HFFc6 (cell line): ENCODE measurements at regions not wholly inside any gene's neighbourhood (a gene's known extent, or its start where the extent isn't known, plus 50 kb on each side); places are given as distances from the start of the nearest gene placed in this dataset.

Source experiments
- DNase-seq: peaks from one replicate; pipeline ENCODE4 v3.0.0-alpha.2; 2018
- H3K27ac Mint-ChIP-seq: 2 replicates; pipeline ENCODE4 v1.8.0; 2020; ENCODE audit warnings: mild to moderate bottlenecking, mixed read lengths
- H3K27me3 Mint-ChIP-seq: 2 replicates; pipeline ENCODE4 v1.8.0; 2021; ENCODE audit warnings: mild to moderate bottlenecking, moderate library complexity, mixed read lengths; ENCODE audit not compliant: insufficient read depth
- H3K36me3 Mint-ChIP-seq: 2 replicates; pipeline ENCODE4 v1.8.0; 2021; ENCODE audit warnings: low read depth, mixed read lengths
- H3K4me1 Mint-ChIP-seq: 2 replicates; pipeline ENCODE4 v1.8.0; 2020; ENCODE audit warnings: low read depth, mixed read lengths
- H3K4me3 Mint-ChIP-seq: 2 replicates; pipeline ENCODE4 v1.8.0; 2020; ENCODE audit warnings: mild to moderate bottlenecking, moderate library complexity, mixed read lengths
- H3K9me3 Mint-ChIP-seq: 2 replicates; pipeline ENCODE4 v1.8.0; 2020; ENCODE audit warnings: mild to moderate bottlenecking, mixed read lengths
- CTCF ChIP-seq: fragments of 200-600 bp; sonication (generic); IDR thresholded peaks from 2 replicates; pipeline ENCODE4 v1.5.0; 2021; ENCODE audit warnings: antibody characterized with exemption, mild to moderate bottlenecking

- Mint-ChIP-seq H3K27ac (no peak overlapping the region), H3K9me3 (peaks cover 15% of the 10 kb centered on the region; the same call in 1 of the 2 replicates), H3K4me3 (no peak overlapping the region), H3K27me3 (no peaks in the 10 kb centered on the region), H3K36me3 (no peaks in the 10 kb centered on the region), H3K4me1 (no peaks in the 10 kb centered on the region)
- no peak for TF ChIP-seq CTCF
- DNase-seq: no peak
Measured at GRCh38 chr13:57491318-57491717, 140.2 kb upstream of the PCDH17 start.

GRCh38 chr13:57507752-57508463 is 123.6 kb upstream of the PCDH17 start:
- DNase-seq: no peak
- Mint-ChIP-seq H3K36me3 (no peaks in the 10 kb centered on the region), H3K4me3 (no peak overlapping the region), H3K4me1 (no peaks in the 10 kb centered on the region), H3K27me3 (no peaks in the 10 kb centered on the region), H3K27ac (no peak overlapping the region), H3K9me3 (peaks cover 16% of the 10 kb centered on the region)
- no peak for TF ChIP-seq CTCF

- no peaks in the 10 kb centered on the region for H3K4me1 Mint-ChIP-seq
- H3K4me3 Mint-ChIP-seq: no peak overlapping the region
- no peaks in the 10 kb centered on the region for H3K27me3 Mint-ChIP-seq
- no peak for TF ChIP-seq CTCF
- H3K9me3 Mint-ChIP-seq: peaks cover 26% of the 10 kb centered on the region
- no peak overlapping the region for H3K27ac Mint-ChIP-seq
- DNase-seq: no peak
- H3K36me3 Mint-ChIP-seq: no peaks in the 10 kb centered on the region
Measured at GRCh38 chr13:57511603-57512002, 119.9 kb upstream of the PCDH17 start.

GRCh38 chr13:57527114-57527735 is 104.3 kb upstream of the PCDH17 start:
- Mint-ChIP-seq H3K27ac (no peak overlapping the region), H3K27me3 (no peaks in the 10 kb centered on the region), H3K4me1 (no peaks in the 10 kb centered on the region), H3K9me3 (peaks cover 21% of the 10 kb centered on the region), H3K36me3 (no peaks in the 10 kb centered on the region), H3K4me3 (no peak overlapping the region)
- no peak for TF ChIP-seq CTCF
- no peak for DNase-seq

GRCh38 chr13:57531256-57531655 is 100.3 kb upstream of the PCDH17 start:
- DNase-seq: no peak
- H3K27ac Mint-ChIP-seq: no peak overlapping the region
- H3K36me3 Mint-ChIP-seq: no peaks in the 10 kb centered on the region
- H3K4me3 Mint-ChIP-seq: no peak overlapping the region
- H3K4me1 Mint-ChIP-seq: no peaks in the 10 kb centered on the region
- H3K27me3 Mint-ChIP-seq: no peaks in the 10 kb centered on the region
- peaks cover 33% of the 10 kb centered on the region for H3K9me3 Mint-ChIP-seq
- TF ChIP-seq CTCF: no peak
